GM18502 (cell line): ENCODE measurements at regions not wholly inside any gene's neighbourhood (a gene's known extent, or its start where the extent isn't known, plus 50 kb on each side); places are given as distances from the start of the nearest gene placed in this dataset.

Experiments
- ATAC-seq: cut with Tn5 transposase; IDR thresholded peaks from one replicate; pipeline ENCODE4 v1.9.1; 2021; ENCODE audit warnings: mild to moderate bottlenecking; ENCODE audit not compliant: unreplicated experiment, poor library complexity

GRCh38 chr13:34478376-34478775 is 463.7 kb upstream of the NBEA start:
- no peak for ATAC-seq

GRCh38 chr13:34502011-34502410 is 440.1 kb upstream of the NBEA start:
- no peak for ATAC-seq

GRCh38 chr13:34502621-34503020 is 439.4 kb upstream of the NBEA start:
- ATAC-seq: no peak

- ATAC-seq: no peak
Measured at GRCh38 chr13:34506796-34507195, 435.3 kb upstream of the NBEA start.

- no peak for ATAC-seq
Measured at GRCh38 chr13:34507630-34508029, 434.4 kb upstream of the NBEA start.

GRCh38 chr13:34512817-34513216 is 429.3 kb upstream of the NBEA start:
- ATAC-seq: no peak

DNA sequence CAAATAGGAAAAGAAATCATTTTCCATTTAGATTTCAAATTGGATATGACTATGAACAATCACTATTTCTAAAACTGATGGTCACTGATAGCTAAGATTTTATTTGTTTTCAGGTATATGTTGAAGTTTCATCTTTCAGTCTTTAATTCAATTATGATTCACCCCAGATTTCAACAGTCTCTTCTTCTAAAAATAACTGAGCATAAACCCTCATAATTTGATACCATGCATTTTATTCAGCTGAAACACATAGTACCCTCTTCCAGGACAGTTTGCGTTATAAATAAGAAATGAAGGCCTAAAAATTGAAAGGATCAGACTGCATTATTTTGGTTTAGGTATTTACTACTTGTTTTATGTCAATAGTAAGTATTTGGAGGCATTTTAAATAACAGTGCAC is 428.5 kb upstream of the NBEA start:
- no peak for ATAC-seq

DNA sequence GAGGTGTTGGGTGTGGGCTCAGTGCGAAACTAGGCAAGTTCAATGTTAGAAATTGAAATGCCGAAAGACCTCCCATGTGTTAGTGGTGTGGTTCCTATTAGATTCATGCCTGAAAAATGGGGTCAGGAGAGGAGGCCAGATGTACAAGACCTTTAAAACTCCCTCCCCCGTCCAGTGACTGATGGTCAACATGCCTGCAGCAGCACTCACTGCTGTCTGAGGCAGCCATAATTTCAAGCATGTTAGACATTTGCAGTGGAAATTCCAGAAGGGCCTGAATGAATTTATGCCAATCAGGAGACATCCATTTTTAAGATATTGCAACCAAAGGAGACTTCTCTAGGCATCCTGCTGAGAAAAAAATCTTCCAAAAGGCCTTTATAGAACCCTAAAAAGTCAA is 426.9 kb upstream of the NBEA start:
- no peak for ATAC-seq

DNA sequence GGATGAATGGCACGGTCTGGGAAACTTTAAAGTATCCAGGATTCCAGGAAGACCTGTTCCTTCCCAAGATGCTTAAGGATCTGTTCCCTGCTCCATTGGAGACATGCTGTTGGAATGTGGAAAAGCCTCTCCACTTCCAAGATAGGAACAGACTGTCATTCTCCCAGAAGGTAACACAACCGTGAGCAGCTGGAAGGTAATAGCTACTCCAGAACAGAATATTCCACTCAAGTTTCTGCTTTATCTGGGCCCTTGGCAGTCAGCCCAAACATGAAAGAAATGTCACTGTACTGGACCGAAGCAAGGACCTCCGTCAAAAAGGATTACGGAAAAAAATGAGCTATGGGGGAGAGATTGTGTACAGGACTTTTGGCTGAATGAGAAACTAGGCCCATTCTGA is 420.9 kb upstream of the NBEA start:
- ATAC-seq: no peak

- ATAC-seq: no peak
Measured at GRCh38 chr13:34522808-34523207, 419.3 kb upstream of the NBEA start.

GRCh38 chr13:34523406-34523805 is 418.7 kb upstream of the NBEA start:
- no peak for ATAC-seq

GRCh38 chr13:34533941-34534340 is 408.1 kb upstream of the NBEA start:
- ATAC-seq: no peak

DNA sequence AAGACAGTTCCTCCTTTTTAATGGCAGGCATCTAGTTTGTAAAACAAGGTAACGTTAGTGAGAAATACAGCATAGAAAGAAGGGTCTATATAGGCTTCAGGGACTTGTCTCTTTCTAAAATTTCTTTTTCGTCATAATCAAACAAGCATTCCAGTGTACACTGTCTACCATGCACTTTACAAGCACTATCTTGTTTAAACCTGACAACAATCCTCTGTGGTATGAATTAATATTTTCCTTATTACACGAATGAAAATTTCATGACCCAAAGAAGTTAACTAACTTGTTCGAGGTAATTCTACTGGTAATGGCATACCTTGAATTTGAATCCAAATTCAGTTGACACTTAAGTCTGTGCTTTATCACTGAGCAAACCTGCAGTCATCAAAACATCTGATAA is 399.7 kb upstream of the NBEA start:
- no peak for ATAC-seq

GRCh38 chr13:34543836-34544235 is 398.2 kb upstream of the NBEA start:
- no peak for ATAC-seq

GRCh38 chr13:34545461-34545860 is 396.6 kb upstream of the NBEA start:
- ATAC-seq: no peak

DNA sequence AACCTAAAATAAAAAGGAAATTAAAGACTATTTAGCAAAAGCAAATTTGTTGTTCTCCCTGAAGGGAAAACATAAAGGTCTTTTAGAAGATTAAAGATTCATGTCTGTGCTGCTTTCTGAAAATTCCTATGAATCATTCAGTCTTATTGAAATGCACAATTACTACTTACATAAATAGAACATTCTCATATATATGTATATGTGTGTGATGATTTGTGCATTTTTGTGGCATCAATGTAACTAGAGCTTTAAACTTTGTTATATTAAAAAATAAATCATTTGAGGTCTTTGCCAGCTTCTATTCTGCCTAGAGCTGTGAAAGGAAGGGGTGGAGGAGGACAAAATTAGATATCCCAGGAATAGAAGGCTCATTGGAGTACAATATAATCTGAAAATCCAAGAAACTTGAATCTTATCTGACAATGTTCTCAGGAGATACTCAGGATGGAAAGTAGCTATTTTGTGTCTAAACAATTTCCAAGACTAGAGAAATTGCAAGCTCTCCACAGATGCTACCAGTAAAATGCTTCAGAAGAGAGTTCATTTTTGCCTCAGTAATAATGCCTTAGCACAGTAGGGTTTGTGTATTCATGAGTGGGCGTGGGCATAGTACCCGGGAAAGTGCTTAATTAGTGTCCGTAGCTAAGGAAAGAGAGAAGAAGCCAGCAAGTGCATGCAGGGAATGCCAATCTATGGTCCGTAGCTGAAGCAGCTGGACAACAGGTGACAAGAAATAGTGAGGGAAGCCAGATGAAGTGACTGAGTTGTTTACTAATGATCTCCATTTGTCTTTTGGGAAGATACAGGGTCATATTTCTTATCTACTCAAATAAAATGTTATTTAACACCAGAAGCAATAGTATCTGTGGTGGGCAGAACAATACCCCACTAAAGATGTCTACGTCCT is 395.5 kb upstream of the NBEA start:
- no peak for ATAC-seq

DNA sequence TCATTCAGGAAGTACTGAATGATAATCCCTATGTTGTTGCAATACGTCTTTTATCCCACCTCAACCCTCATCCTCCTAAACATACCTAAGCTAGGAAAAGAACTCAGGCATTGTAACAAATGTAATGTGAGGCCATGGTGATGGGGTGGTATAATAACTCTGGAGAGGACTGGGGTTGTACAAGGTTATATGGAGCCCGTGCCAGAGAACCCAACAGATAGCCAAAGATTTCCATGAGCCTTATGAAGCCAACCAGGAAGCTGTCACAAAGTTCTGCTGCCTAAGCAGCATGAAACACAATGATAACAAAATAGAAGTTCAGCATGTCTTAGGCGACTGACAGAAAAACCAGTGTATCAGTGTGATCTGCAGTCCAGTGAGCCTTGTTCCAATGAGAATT is 394.1 kb upstream of the NBEA start:
- ATAC-seq: no peak

DNA sequence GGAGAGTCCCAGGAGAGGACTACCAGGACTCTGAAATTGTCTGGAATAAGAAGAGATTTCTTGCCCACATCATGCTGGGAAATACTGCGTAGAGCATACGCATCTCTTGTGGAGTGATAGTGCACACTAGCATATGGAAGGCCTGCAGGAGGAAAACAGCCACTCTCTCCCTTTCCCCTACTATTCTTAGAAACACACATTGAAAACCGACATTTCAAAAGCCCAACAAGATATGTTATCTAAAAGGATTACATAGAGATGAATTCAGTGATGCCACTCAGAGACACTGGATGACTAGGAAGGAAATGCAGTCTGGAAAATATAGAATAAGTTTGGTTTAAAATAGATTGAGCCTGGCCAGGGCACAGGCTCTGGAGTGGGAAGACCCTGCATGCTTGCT is 388.7 kb upstream of the NBEA start:
- ATAC-seq: no peak

GRCh38 chr13:34555988-34556387 is 386.1 kb upstream of the NBEA start:
- ATAC-seq: no peak

DNA sequence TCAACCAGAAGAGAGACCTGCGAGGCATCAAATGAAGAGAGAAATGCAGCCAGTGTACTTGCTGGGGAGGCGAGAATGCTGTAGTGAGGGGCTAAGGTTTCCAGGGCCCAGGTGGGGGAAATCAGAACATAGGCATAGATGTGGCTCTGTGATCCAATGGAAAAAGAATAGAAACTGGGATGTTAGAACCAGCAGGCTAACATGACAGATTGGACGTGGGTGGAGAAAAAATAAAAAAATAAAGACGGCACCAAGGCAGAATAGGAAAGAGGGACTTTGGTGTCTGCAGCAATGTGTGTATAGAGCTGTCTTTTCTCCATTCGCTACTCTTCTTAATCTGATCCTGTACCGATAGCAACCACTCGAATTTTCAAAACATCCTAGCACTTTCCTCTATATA is 381.0 kb upstream of the NBEA start:
- ATAC-seq: no peak

DNA sequence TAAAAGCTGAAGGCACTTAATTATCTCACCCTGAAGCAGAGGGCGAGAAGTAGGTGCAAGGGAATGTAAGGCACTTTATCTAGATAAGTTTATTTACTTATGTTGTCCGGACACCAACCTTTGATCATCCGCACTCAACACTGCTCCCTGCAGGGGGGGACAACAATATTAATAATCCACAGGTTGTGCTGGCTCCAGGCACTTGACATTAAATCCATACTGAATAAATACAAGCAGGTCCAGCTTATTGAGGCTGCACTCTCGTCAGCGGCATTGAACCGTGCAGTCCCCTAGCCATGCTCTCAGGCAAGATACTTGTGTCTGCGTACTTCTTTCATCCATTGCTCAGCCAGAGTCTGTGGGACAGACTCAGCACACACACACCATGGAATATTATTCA is 374.5 kb upstream of the NBEA start:
- no peak for ATAC-seq

DNA sequence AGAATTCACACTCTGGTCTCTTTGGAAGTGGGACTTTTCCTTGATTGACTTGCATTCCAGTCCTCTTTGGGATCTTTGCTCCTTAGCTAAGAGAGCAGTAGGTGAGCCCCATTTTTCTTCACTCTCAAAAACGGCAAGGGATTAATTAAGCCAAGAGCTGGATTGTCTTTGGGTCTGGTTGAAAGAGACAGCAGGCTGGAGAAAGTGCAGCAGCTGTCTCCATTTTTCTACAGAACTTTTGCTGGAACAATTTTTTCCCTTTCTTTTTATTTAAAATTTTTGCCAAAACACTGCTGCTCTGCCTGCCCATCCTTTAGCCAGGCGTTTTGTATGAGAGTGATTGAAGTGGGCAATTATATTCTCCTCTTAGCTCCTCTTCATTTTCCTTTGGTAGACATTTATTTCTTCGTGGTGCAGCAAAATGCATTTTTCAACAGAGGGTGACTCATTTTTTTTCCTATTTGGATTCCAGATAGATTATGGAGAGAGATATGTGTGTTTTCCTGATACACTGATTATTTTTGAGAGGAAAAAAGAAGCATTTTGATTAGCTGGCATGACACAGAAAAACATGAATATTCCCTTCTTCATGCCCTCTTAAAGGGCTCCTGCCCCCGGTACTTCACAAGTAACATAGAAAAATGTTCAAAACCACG is 371.2 kb upstream of the NBEA start:
- ATAC-seq: no peak
